ENCODE measurements at regions not wholly inside any gene's neighbourhood (a gene's known extent, or its start where the extent isn't known, plus 50 kb on each side); places are given as distances from the start of the nearest gene placed in this dataset.

DNA sequence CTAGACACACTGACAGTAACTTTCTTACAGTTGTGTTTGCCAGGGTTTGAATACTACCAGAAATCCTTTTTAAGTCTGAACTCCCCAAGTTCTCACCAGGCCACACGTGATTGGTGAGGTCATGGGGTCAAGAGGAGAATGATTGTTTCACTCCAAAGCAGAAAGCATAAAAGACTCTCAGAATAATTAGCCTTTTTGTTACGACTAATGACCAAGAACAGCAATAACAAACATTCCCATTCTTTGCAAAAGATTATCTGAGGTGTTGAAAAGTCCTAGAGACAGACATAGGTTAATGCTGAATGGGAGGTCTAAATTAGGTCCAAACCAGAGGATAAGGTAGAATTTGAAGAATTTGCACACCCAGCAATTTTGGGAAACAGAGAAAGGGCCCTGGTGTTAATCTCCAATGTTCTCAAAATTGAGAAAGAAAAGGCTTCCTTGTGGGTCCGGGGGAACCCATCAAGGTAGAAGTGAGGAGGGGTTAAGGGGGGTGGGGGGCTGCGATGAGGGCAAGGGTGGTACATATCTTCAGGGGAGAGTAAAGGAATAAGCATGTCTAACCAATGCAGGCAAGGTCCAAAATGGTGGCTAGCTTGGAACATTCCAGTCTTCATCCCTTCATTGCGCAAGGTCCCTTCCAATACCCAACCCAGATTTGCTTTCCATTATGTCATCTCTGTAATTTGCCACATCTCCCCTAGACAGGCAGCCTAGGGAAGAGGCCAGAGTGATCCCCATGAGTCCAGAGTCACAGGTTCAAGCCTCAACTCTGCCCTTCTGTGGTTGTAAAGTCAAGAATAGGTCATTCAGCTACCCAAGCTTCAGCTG is 74.6 kb upstream of the NFIA start:
- Histone ChIP-seq H3K4me3 (ENCODE audit: low read length) (no peak overlapping the region), H3F3A (ENCODE audit: control insufficient read depth, insufficient read depth) (no peaks in the 10 kb centered on the region), H3K27me3 (ENCODE audit: control insufficient read depth, low read length) (peaks cover 11% of the 10 kb centered on the region), H3K79me2 (ENCODE audit: control insufficient read depth, low read length) (no peaks in the 10 kb centered on the region), H3K36me3 (ENCODE audit: control insufficient read depth, low read length) (no peaks in the 10 kb centered on the region), H3K4me1 (ENCODE audit: control insufficient read depth, low read length) (no peaks in the 10 kb centered on the region), H3K9me2 (replicated peaks; ENCODE audit: control insufficient read depth, low read length) (no peaks in the 10 kb centered on the region), H3K9me3 (ENCODE audit: control insufficient read depth, insufficient read depth, low read length) (no peaks in the 10 kb centered on the region), H3K4me2 (ENCODE audit: low read length) (no peak overlapping the region), H3K27ac (ENCODE audit: low read depth, low read length) (no peak overlapping the region), H4K20me1 (ENCODE audit: control insufficient read depth, insufficient read depth, low read depth, low read length) (no peaks in the 10 kb centered on the region)
- no peak for TF ChIP-seq EZH2phosphoT487 (IDR thresholded peaks at IDR 0.05; ENCODE audit: borderline replicate concordance, low read length)
- TF ChIP-seq, protein P1, sequence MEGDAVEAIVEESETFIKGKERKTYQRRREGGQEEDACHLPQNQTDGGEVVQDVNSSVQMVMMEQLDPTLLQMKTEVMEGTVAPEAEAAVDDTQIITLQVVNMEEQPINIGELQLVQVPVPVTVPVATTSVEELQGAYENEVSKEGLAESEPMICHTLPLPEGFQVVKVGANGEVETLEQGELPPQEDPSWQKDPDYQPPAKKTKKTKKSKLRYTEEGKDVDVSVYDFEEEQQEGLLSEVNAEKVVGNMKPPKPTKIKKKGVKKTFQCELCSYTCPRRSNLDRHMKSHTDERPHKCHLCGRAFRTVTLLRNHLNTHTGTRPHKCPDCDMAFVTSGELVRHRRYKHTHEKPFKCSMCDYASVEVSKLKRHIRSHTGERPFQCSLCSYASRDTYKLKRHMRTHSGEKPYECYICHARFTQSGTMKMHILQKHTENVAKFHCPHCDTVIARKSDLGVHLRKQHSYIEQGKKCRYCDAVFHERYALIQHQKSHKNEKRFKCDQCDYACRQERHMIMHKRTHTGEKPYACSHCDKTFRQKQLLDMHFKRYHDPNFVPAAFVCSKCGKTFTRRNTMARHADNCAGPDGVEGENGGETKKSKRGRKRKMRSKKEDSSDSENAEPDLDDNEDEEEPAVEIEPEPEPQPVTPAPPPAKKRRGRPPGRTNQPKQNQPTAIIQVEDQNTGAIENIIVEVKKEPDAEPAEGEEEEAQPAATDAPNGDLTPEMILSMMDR (IDR thresholded peaks at IDR 0.05; ENCODE audit: low read depth, low read length, poor library complexity, severe bottlenecking) = no peak

DNA sequence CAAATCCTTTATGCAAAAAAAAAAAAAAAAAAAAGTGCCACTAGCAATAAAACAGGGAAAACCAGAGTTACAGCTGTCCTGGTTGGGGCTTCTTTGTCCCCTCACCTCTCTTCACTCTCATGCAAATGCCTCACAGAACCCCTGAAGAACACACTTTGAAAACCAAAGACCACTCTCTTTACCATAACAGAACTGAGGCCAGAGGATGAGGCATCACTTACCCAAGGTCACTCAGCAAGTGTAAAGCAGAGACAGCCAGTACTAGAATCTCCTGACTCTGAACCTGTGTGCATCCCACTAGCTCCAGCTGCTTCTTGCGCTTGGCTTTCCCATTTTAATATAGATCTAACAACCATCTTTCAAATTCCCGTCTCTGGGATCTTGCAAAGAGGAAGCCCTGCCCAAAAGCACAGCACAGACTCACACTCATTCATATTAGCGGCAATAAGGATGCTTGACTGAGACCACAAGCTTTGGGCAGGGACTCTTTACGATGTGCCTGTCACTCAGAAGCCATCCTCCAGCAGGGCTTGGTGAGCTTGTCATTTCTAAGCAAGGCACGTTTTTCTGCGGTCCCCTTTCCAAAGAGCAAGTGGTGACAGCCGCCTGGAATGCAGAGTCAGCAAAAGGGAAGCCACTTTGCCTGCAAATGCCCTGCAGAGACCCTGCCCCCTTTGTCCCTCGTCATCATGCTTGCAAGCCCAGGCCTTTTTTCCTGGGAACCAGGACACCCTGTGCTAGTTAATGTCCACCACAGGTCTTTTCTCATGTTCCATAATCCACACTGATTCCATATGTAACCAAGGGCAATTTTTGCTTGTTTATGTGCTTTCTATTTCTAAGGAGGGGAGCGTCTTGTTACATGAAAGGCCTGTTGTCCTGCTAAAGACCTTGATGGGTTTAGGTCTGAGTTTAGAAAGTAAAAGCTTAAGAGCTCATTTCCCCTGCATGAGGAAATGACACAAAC is 76.5 kb upstream of the NFIA start:
- H3K4me1 ChIP-seq (ENCODE audit: control insufficient read depth, low read length) = no peaks in the 10 kb centered on the region
- TF ChIP-seq, protein P1 (IDR thresholded peaks at IDR 0.05; ENCODE audit: low read depth, low read length, poor library complexity, severe bottlenecking) = no peak
- no peak for TF ChIP-seq EZH2phosphoT487 (IDR thresholded peaks at IDR 0.05; ENCODE audit: borderline replicate concordance, low read length)
- peaks cover 7% of the 10 kb centered on the region; the same call in 1 of the 2 replicates for H3K27me3 ChIP-seq (ENCODE audit: control insufficient read depth, low read length)
- H3K4me2 ChIP-seq (ENCODE audit: low read length) = no peak overlapping the region
- no peaks in the 10 kb centered on the region for H3K36me3 ChIP-seq (ENCODE audit: control insufficient read depth, low read length)
- no peak overlapping the region for H3K27ac ChIP-seq (ENCODE audit: low read depth, low read length)
- H3K4me3 ChIP-seq (ENCODE audit: low read length) = no peak overlapping the region
- H3F3A ChIP-seq (ENCODE audit: control insufficient read depth, insufficient read depth) = no peaks in the 10 kb centered on the region
- no peaks in the 10 kb centered on the region for H3K9me3 ChIP-seq (ENCODE audit: control insufficient read depth, insufficient read depth, low read length)
- no peaks in the 10 kb centered on the region for H3K9me2 ChIP-seq (replicated peaks; ENCODE audit: control insufficient read depth, low read length)
- H4K20me1 ChIP-seq (ENCODE audit: control insufficient read depth, insufficient read depth, low read depth, low read length) = no peaks in the 10 kb centered on the region
- no peaks in the 10 kb centered on the region for H3K79me2 ChIP-seq (ENCODE audit: control insufficient read depth, low read length)

DNA sequence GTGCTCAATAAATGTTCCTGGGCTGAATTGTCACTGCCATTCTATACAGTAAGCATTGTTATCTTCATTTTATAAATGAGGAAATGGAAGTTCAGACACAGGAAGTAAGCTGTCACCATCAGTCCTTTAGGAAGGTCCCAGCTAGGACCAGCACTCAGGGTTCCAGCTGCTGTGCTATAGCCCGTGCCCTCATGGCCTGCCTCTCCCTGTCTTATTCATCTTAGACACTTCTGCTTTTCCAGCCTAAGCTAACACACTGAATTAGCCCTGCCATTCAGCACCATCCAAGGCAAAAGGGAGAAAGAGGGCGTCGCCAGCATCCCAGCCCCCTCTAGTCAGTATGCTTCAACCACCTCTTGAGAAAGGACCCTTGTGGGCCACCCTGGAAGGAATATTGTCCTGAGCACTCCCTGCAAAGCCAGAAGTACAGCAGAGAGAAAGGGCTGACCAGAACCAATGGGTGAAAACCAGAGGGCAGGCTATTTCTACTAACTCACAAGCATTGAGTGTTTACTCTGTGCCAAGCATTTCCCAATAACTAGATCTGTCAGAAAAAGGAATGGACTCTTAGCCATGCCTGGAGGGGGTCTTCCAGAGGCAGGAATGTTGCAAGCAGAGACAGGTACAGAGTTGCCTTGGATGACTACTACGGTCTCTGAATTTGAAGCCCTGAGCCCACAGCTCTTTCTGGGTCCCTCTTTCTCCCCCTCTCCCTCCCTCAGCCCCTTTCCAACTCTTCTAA is 77.9 kb upstream of the NFIA start:
- Histone ChIP-seq H3K4me2 (ENCODE audit: low read length) (no peak overlapping the region), H3K9me3 (ENCODE audit: control insufficient read depth, insufficient read depth, low read length) (no peaks in the 10 kb centered on the region), H3K36me3 (ENCODE audit: control insufficient read depth, low read length) (no peaks in the 10 kb centered on the region), H3K4me3 (ENCODE audit: low read length) (no peak overlapping the region), H3K4me1 (ENCODE audit: control insufficient read depth, low read length) (no peaks in the 10 kb centered on the region), H3K9me2 (replicated peaks; ENCODE audit: control insufficient read depth, low read length) (no peaks in the 10 kb centered on the region), H3F3A (ENCODE audit: control insufficient read depth, insufficient read depth) (no peaks in the 10 kb centered on the region), H4K20me1 (ENCODE audit: control insufficient read depth, insufficient read depth, low read depth, low read length) (no peaks in the 10 kb centered on the region), H3K27me3 (ENCODE audit: control insufficient read depth, low read length) (peaks cover 9% of the 10 kb centered on the region), H3K79me2 (ENCODE audit: control insufficient read depth, low read length) (no peaks in the 10 kb centered on the region), H3K27ac (ENCODE audit: low read depth, low read length) (no peak overlapping the region)
- TF ChIP-seq, protein P1 (IDR thresholded peaks at IDR 0.05; ENCODE audit: low read depth, low read length, poor library complexity, severe bottlenecking) = no peak
- no peak for TF ChIP-seq EZH2phosphoT487 (IDR thresholded peaks at IDR 0.05; ENCODE audit: borderline replicate concordance, low read length)

All from DOHH2 (cell line).